GM21529 (cell line): ENCODE measurements at regions not wholly inside any gene's neighbourhood (a gene's known extent, or its start where the extent isn't known, plus 50 kb on each side); places are given as distances from the start of the nearest gene placed in this dataset.

Experiments
- ATAC-seq: cut with Tn5 transposase; IDR thresholded peaks from one replicate; pipeline ENCODE4 v1.9.1; 2021; ENCODE audit not compliant: unreplicated experiment

- ATAC-seq = no peak
Measured at GRCh38 chr10:36256166-36256565, 614.1 kb upstream of the FZD8 start.

GRCh38 chr10:36254199-36254598, 612.1 kb upstream of the FZD8 start:
- ATAC-seq = no peak

GRCh38 chr10:36253731-36254130, 611.6 kb upstream of the FZD8 start:
- no peak for ATAC-seq

GRCh38 chr10:36251068-36251467, 609.0 kb upstream of the FZD8 start:
- ATAC-seq = no peak

- ATAC-seq = no peak
Measured at GRCh38 chr10:36248304-36248981, 606.3 kb upstream of the FZD8 start.

GRCh38 chr10:36247478-36247877, 605.4 kb upstream of the FZD8 start:
- no peak for ATAC-seq

- no peak for ATAC-seq
Measured at GRCh38 chr10:36236931-36237330, 594.8 kb upstream of the FZD8 start.

GRCh38 chr10:36236341-36236740, 594.2 kb upstream of the FZD8 start:
- no peak for ATAC-seq

GRCh38 chr10:36232935-36233334, 590.8 kb upstream of the FZD8 start:
- ATAC-seq = no peak

GRCh38 chr10:36224431-36224985, 582.4 kb upstream of the FZD8 start:
- ATAC-seq = no peak

GRCh38 chr10:36221101-36221500, 579.0 kb upstream of the FZD8 start:
- no peak for ATAC-seq

- no peak for ATAC-seq
Measured at GRCh38 chr10:36220151-36220550, 578.1 kb upstream of the FZD8 start.

- ATAC-seq = no peak
Measured at GRCh38 chr10:36211856-36212255, 569.8 kb upstream of the FZD8 start.

GRCh38 chr10:36209480-36209879, 567.4 kb upstream of the FZD8 start:
- no peak for ATAC-seq

- no peak for ATAC-seq
Measured at GRCh38 chr10:36202881-36203280, 560.8 kb upstream of the FZD8 start.

GRCh38 chr10:36200577-36200976, 558.5 kb upstream of the FZD8 start:
- no peak for ATAC-seq

- no peak for ATAC-seq
Measured at GRCh38 chr10:36198322-36198721, 556.2 kb upstream of the FZD8 start.

- no peak for ATAC-seq
Measured at GRCh38 chr10:36195364-36195763, 553.3 kb upstream of the FZD8 start.

- no peak for ATAC-seq
Measured at GRCh38 chr10:36194276-36194675, 552.2 kb upstream of the FZD8 start.

GRCh38 chr10:36191009-36191408, 548.9 kb upstream of the FZD8 start:
- no peak for ATAC-seq

- no peak for ATAC-seq
Measured at GRCh38 chr10:36188461-36188860, 546.4 kb upstream of the FZD8 start.

GRCh38 chr10:36188080-36188453, 546.0 kb upstream of the FZD8 start:
- no peak for ATAC-seq
